IMR-90 (cell line): ENCODE measurements at regions not wholly inside any gene's neighbourhood (a gene's known extent, or its start where the extent isn't known, plus 50 kb on each side); places are given as distances from the start of the nearest gene placed in this dataset.

Experiments
- ATAC-seq: fragments of 200-7000 bp; cut with Tn5 transposase; 2 replicates; pipeline ENCODE4 v1.9.1; 2020; ENCODE audit warnings: low read depth, mild to moderate bottlenecking, moderate library complexity
- BruUV-seq: library from RNA; stranded (reverse); fragments of 400-500 nt; replicated peaks from 2 replicates; lab custom pipeline; 2021; lab: Mats Ljungman, UMichigan
- CTCF ChIA-PET: fragments of 300-600 bp; formaldehyde crosslinking; extraction: SDS; loops from one replicate; lab custom pipeline; 2021; ENCODE audit warnings: antibody characterized with exemption; lab: Yijun Ruan, JAX
- POLR2A ChIA-PET: fragments of 300-600 bp; sonication (Branson Sonifier 250); formaldehyde crosslinking; loops from one replicate; lab custom pipeline; 2022; ENCODE audit warnings: antibody characterized with exemption; ENCODE audit not compliant: unreplicated experiment; lab: Charles Lee
- DNase-seq: peaks from one replicate; pipeline ENCODE4 v3.0.0; 2013
- H2AFZ ChIP-seq: replicated peaks from 2 replicates; pipeline ENCODE3; 2013; ENCODE audit warnings: low read length, mild to moderate bottlenecking; ENCODE audit not compliant: poor library complexity
- H2AK5ac ChIP-seq: 2 replicates; pipeline ENCODE4 v1.6.1; 2013; ENCODE audit warnings: low read depth, low read length, inconsistent platforms
- H2AK9ac ChIP-seq: replicated peaks from 2 replicates; pipeline ENCODE3; 2013; ENCODE audit warnings: mild to moderate bottlenecking, low read depth, low read length, moderate library complexity; ENCODE audit not compliant: poor library complexity
- H2BK120ac ChIP-seq: 2 replicates; pipeline ENCODE4 v1.6.1; 2013; ENCODE audit warnings: low read depth, low read length, inconsistent platforms
- H2BK15ac ChIP-seq: 3 replicates; pipeline ENCODE4 v1.6.1; 2013; ENCODE audit warnings: low read depth, low read length, inconsistent platforms
- H2BK20ac ChIP-seq: 2 replicates; pipeline ENCODE4 v1.6.1; 2013; ENCODE audit warnings: low read depth, mild to moderate bottlenecking, inconsistent platforms, low read length, moderate library complexity
- H2BK5ac ChIP-seq: 2 replicates; pipeline ENCODE4 v1.6.1; 2013; ENCODE audit warnings: mild to moderate bottlenecking, low read depth, low read length, inconsistent platforms; ENCODE audit not compliant: poor library complexity, severe bottlenecking
- H3K14ac ChIP-seq: replicated peaks from 2 replicates; pipeline ENCODE4 v1.6.1; 2013; ENCODE audit warnings: low read depth, low read length, inconsistent platforms
- H3K18ac ChIP-seq: 2 replicates; pipeline ENCODE4 v1.6.1; 2013; ENCODE audit warnings: low read depth, low read length, control low read depth
- H3K23ac ChIP-seq: 2 replicates; pipeline ENCODE4 v1.6.1; 2013; ENCODE audit warnings: low read depth, low read length, inconsistent platforms
- H3K27ac ChIP-seq: 2 replicates; pipeline ENCODE4 v1.5.1; 2013; ENCODE audit warnings: mild to moderate bottlenecking, control low read depth, low read length; ENCODE audit not compliant: insufficient read depth
- H3K27me3 ChIP-seq: 2 replicates; pipeline ENCODE4 v1.6.1; 2013; ENCODE audit warnings: low read length; ENCODE audit not compliant: control insufficient read depth, insufficient read depth
- H3K36me3 ChIP-seq: 2 replicates; pipeline ENCODE4 v1.6.1; 2013; ENCODE audit warnings: low read length, mixed read lengths; ENCODE audit not compliant: control insufficient read depth, insufficient read depth
- H3K4ac ChIP-seq: 2 replicates; pipeline ENCODE4 v1.6.1; 2013; ENCODE audit warnings: low read depth, low read length, inconsistent platforms
- H3K4me1 ChIP-seq: 2 replicates; pipeline ENCODE4 v1.6.1; 2013; ENCODE audit warnings: low read length, mixed read lengths; ENCODE audit not compliant: control insufficient read depth, insufficient read depth
- H3K4me2 ChIP-seq: 2 replicates; pipeline ENCODE4 v1.6.1; 2013; ENCODE audit warnings: low read depth, mild to moderate bottlenecking, control low read depth, low read length, moderate library complexity
- H3K4me3 ChIP-seq: 2 replicates; pipeline ENCODE4 v1.5.1; 2013; ENCODE audit warnings: low read depth, mild to moderate bottlenecking, control low read depth, low read length, moderate library complexity; ENCODE audit not compliant: insufficient read depth
- H3K56ac ChIP-seq: 2 replicates; pipeline ENCODE4 v1.6.1; 2013; ENCODE audit warnings: low read length, inconsistent platforms; ENCODE audit not compliant: insufficient read depth; ENCODE audit errors: extremely low read depth
- H3K79me1 ChIP-seq, 2 experiments: 2 replicates each; pipeline ENCODE4 v1.6.1; 2013; ENCODE audit warnings: low read length in 2 of 2, inconsistent platforms in 1 of 2, low read depth in 1 of 2
- H3K9ac ChIP-seq: 2 replicates; pipeline ENCODE4 v1.6.1; 2013; ENCODE audit warnings: low read depth, low read length, control low read depth
- H3K9me1 ChIP-seq: 2 replicates; pipeline ENCODE4 v1.6.1; 2013; ENCODE audit warnings: low read length, inconsistent platforms; ENCODE audit not compliant: insufficient read depth
- H3K9me3 ChIP-seq: 2 replicates; pipeline ENCODE4 v1.6.1; 2013; ENCODE audit warnings: low read length; ENCODE audit not compliant: control insufficient read depth, insufficient read depth
- H4K20me1 ChIP-seq: 2 replicates; pipeline ENCODE4 v1.6.1; 2013; ENCODE audit warnings: low read length, inconsistent platforms; ENCODE audit not compliant: insufficient read depth
- H4K5ac ChIP-seq: 2 replicates; pipeline ENCODE4 v1.6.1; 2013; ENCODE audit warnings: mild to moderate bottlenecking, low read depth, low read length, control low read depth
- H4K8ac ChIP-seq, 2 experiments: 2 replicates each; pipeline ENCODE4 v1.6.1; 2013; ENCODE audit warnings: low read depth in 2 of 2, low read length in 2 of 2, control low read depth in 1 of 2, inconsistent platforms in 1 of 2
- H4K91ac ChIP-seq: 2 replicates; pipeline ENCODE4 v1.6.1; 2013; ENCODE audit warnings: low read depth, low read length, inconsistent platforms; ENCODE audit not compliant: insufficient read depth
- CEBPB ChIP-seq: IDR thresholded peaks from 2 replicates; pipeline ENCODE4 v1.6.1; 2012; ENCODE audit warnings: low read depth, low read length, improper control_type of control experiment
- CHD1 ChIP-seq: IDR thresholded peaks from 2 replicates; pipeline ENCODE4 v1.6.1; 2012; ENCODE audit warnings: low read depth, low read length, improper control_type of control experiment
- dilution Hi-C: fragments of 300-500 bp; cut with HindIII; formaldehyde crosslinking; loops from one replicate; pipeline ENCODE4 v1.14.3; 2018; ENCODE audit warnings: low sequenced_read_pairs; ENCODE audit not compliant: unreplicated experiment
- in situ Hi-C: fragments of 300-500 bp; cut with MboI; formaldehyde crosslinking; loops from 3 replicates; pipeline ENCODE4 v1.14.3; 2019; ENCODE audit warnings: low sequenced_read_pairs, inconsistent platforms, mixed read lengths
- intact Hi-C: fragments of 100-400 bp; cut with micrococcal nuclease; formaldehyde crosslinking; loops from 2 replicates; pipeline ENCODE4 v1.10.0; 2022

GRCh38 chr14:30264161-30264560, 294.8 kb upstream of the G2E3 start:
- Histone ChIP-seq H3K9me3 (no peaks in the 10 kb centered on the region), H4K8ac (no peak overlapping the region), H2AK5ac (no peak overlapping the region), H4K20me1 (no peaks in the 10 kb centered on the region), H3K9ac (no peak overlapping the region), H2BK20ac (no peak overlapping the region; the same call in 1 of the 2 replicates), H2BK120ac (no peak overlapping the region), H3K4me3 (no peak overlapping the region), H2BK5ac (no peak overlapping the region), H3K23ac (no peak overlapping the region), H3K4me2 (no peak overlapping the region), H3K4me1 (peaks cover 3% of the 10 kb centered on the region; the same call in 1 of the 2 replicates), H2AK9ac (no peak overlapping the region), H3K36me3 (no peaks in the 10 kb centered on the region), H3K27me3 (no peaks in the 10 kb centered on the region), H3K18ac (no peak overlapping the region), H3K9me1 (peaks cover 5% of the 10 kb centered on the region), H3K4ac (no peak overlapping the region), H4K5ac (no peak overlapping the region), H3K56ac (no peak overlapping the region), H2AFZ (no peak overlapping the region), H3K27ac (no peak overlapping the region), H3K14ac (no peak overlapping the region), H3K79me1 (no peaks in the 10 kb centered on the region), H4K91ac (no peak overlapping the region), H2BK15ac (no peak overlapping the region)
- CTCF ChIA-PET, result interaction anchor here (1.1 to 2.2 kb wide), 2 partner anchors 15 to 20 kb away, joined by 3 to 9 read pairs; no protein-coding TSS in a partner anchor
- POLR2A ChIA-PET, result no interaction called here
- dilution Hi-C loops (no loop called here), intact Hi-C loops (no loop called here), in situ Hi-C loops (no loop called here)
- TF ChIP-seq CHD1 (no peak), CEBPB (0 out of 2 replicates have a peak, but pooled peaks have one; percentile 3)
- no peak for ATAC-seq
- BruUV-seq, result no TSS peak
- no peak for DNase-seq
